CD14-positive monocyte (primary cell): ENCODE measurements at regions not wholly inside any gene's neighbourhood (a gene's known extent, or its start where the extent isn't known, plus 50 kb on each side); places are given as distances from the start of the nearest gene placed in this dataset.

ENCODE experiments used
- DNase-seq, 3 donors: peaks; one replicate each; pipeline ENCODE4 v3.0.0-alpha.2; 2011 to 2022
- H2AFZ ChIP-seq: 2 replicates; pipeline ENCODE4 v1.6.0; 2012; ENCODE audit warnings: mild to moderate bottlenecking, low read depth, low read length, inconsistent platforms; ENCODE audit not compliant: insufficient read depth, poor library complexity, severe bottlenecking
- H3K27ac ChIP-seq, 2 donors: 1 replicate in 1 of 2; 2 replicates in 1 of 2; pipeline ENCODE4 v1.5.1; 2012 to 2013; ENCODE audit warnings: low read length in 2 of 2, control low read depth in 1 of 2, inconsistent platforms in 1 of 2, low read depth in 1 of 2, mild to moderate bottlenecking in 1 of 2
- H3K27me3 ChIP-seq, 2 donors: one replicate each; pipeline versions ENCODE4 v1.6.0 to v1.6.1; 2011 to 2013; ENCODE audit warnings: low read length in 2 of 2; ENCODE audit not compliant: control insufficient read depth in 2 of 2, insufficient read depth in 2 of 2
- H3K36me3 ChIP-seq, 2 donors: replicated peaks in 1 of 2; 1 replicate in 1 of 2; 2 replicates in 1 of 2; pipeline versions ENCODE4 v1.5.1 to v1.6.1; 2012 to 2013; ENCODE audit warnings: low read length in 2 of 2, control low read depth in 1 of 2, inconsistent platforms in 1 of 2, mild to moderate bottlenecking in 1 of 2; ENCODE audit not compliant: insufficient read depth in 2 of 2, control insufficient read depth in 1 of 2
- H3K4me1 ChIP-seq, 2 donors: 1 replicate in 1 of 2; 2 replicates in 1 of 2; pipeline versions ENCODE4 v1.5.1 to v1.6.1; 2012 to 2013; ENCODE audit warnings: low read length in 2 of 2, control low read depth in 1 of 2, inconsistent platforms in 1 of 2, mild to moderate bottlenecking in 1 of 2, moderate library complexity in 1 of 2; ENCODE audit not compliant: insufficient read depth in 2 of 2, control insufficient read depth in 1 of 2
- H3K4me2 ChIP-seq: replicated peaks from 2 replicates; pipeline ENCODE3; 2012; ENCODE audit warnings: low read length, moderate library complexity, mild to moderate bottlenecking; ENCODE audit not compliant: poor library complexity, severe bottlenecking; ENCODE audit errors: extremely low read depth
- H3K4me3 ChIP-seq, 3 experiments: fragments of 200-600 bp in 1 of 3; sonication (generic) in 1 of 3; replicated peaks in 1 of 3; 1 replicate in 2 of 3; 2 replicates in 1 of 3; pipeline ENCODE4 v1.5.1; 2011 to 2013; ENCODE audit warnings: low read length in 3 of 3, mild to moderate bottlenecking in 3 of 3, control low read depth in 2 of 3, low read depth in 2 of 3, inconsistent platforms in 1 of 3, moderate library complexity in 1 of 3
- H3K79me2 ChIP-seq: 2 replicates; pipeline ENCODE4 v1.6.0; 2012; ENCODE audit warnings: mild to moderate bottlenecking, control low read depth, inconsistent platforms, low read length, moderate library complexity; ENCODE audit not compliant: insufficient read depth
- H3K9ac ChIP-seq: 2 replicates; pipeline ENCODE4 v1.6.0; 2017; ENCODE audit warnings: low read length, mild to moderate bottlenecking; ENCODE audit not compliant: insufficient read depth, poor library complexity, severe bottlenecking
- H3K9me3 ChIP-seq, 2 donors: replicated peaks in 1 of 2; 1 replicate in 1 of 2; 2 replicates in 1 of 2; pipeline versions ENCODE4 v1.5.1 to v1.6.1; 2012 to 2013; ENCODE audit warnings: low read length in 2 of 2, control low read depth in 1 of 2; ENCODE audit not compliant: control insufficient read depth in 1 of 2, insufficient read depth in 1 of 2
- H4K20me1 ChIP-seq: 2 replicates; pipeline ENCODE4 v1.6.0; 2012; ENCODE audit warnings: mild to moderate bottlenecking, low read length, control low read depth, moderate library complexity; ENCODE audit not compliant: insufficient read depth
- H3K27ac Mint-ChIP-seq, 7 donors: one replicate each; pipeline ENCODE4 v1.8.0; 2020; ENCODE audit warnings: mild to moderate bottlenecking in 7 of 7, mixed read lengths in 7 of 7, moderate library complexity in 6 of 7, inconsistent platforms in 2 of 7
- H3K27me3 Mint-ChIP-seq, 3 donors: one replicate each; pipeline ENCODE4 v1.8.0; 2021 to 2022; ENCODE audit warnings: low read depth in 3 of 3, mild to moderate bottlenecking in 3 of 3, mixed read lengths in 3 of 3, moderate library complexity in 3 of 3, inconsistent platforms in 1 of 3
- H3K36me3 Mint-ChIP-seq, 2 donors: one replicate each; pipeline ENCODE4 v1.8.0; 2020; ENCODE audit warnings: mixed read lengths in 2 of 2, inconsistent platforms in 1 of 2, mild to moderate bottlenecking in 1 of 2
- H3K4me1 Mint-ChIP-seq: one replicate; pipeline ENCODE4 v1.8.0; 2020; ENCODE audit warnings: mild to moderate bottlenecking, mixed read lengths
- H3K4me3 Mint-ChIP-seq, 2 donors: one replicate each; pipeline ENCODE4 v1.8.0; 2020; ENCODE audit warnings: mild to moderate bottlenecking in 2 of 2, mixed read lengths in 2 of 2, moderate library complexity in 1 of 2
- H3K9me3 Mint-ChIP-seq, 7 donors: one replicate each; pipeline ENCODE4 v1.8.0; 2020 to 2022; ENCODE audit warnings: mixed read lengths in 7 of 7, mild to moderate bottlenecking in 6 of 7, moderate library complexity in 6 of 7, inconsistent platforms in 2 of 7
- CTCF ChIP-seq: fragments of 200-600 bp; IDR thresholded peaks from one replicate; pipeline ENCODE4 v1.8.0; 2022; ENCODE audit warnings: antibody characterized with exemption, mild to moderate bottlenecking
- WGBS: methylation state at CpG from one replicate; pipeline ENCODE4 v1.1.5; 2013; ENCODE audit warnings: missing lambda C conversion rate; ENCODE audit not compliant: insufficient coverage; 5-methylcytosine and 5-hydroxymethylcytosine counted together
- intact Hi-C, 2 donors: fragments of 100-400 bp; cut with micrococcal nuclease; formaldehyde crosslinking; loops; one replicate each; pipeline versions ENCODE4 v1.15.0 to v1.15.1; 2023

- H3K36me3 Mint-ChIP-seq, result no peaks in the 10 kb centered on the region
- no CpG with 5 or more reads among the region's 4 CpGs for WGBS
- no peaks in the 10 kb centered on the region for H3K79me2 ChIP-seq
Measured at GRCh38 chr12:127970491-127970890, 296.5 kb upstream of the TMEM132C start.

GRCh38 chr12:127980585-127980984, 286.4 kb upstream of the TMEM132C start:
- no peak overlapping the region for H3K4me3 Mint-ChIP-seq
- no peaks in the 10 kb centered on the region for H3K36me3 ChIP-seq
- H3K9me3 ChIP-seq, result peaks cover 0 to 17% of the 10 kb centered on the region in 2 donors
- H3K4me3 ChIP-seq, result no peak overlapping the region
- no peak overlapping the region for H3K27ac ChIP-seq
- H3K4me1 ChIP-seq, result no peaks in the 10 kb centered on the region
- H3K9ac ChIP-seq, result no peak overlapping the region
- no peak for TF ChIP-seq CTCF
- no peaks in the 10 kb centered on the region for H3K36me3 Mint-ChIP-seq
- no peaks in the 10 kb centered on the region for H3K27me3 ChIP-seq
- H2AFZ ChIP-seq, result no peak overlapping the region
- H4K20me1 ChIP-seq, result no peaks in the 10 kb centered on the region
- intact Hi-C loops, result no loop called here
- H3K9me3 Mint-ChIP-seq, result peaks cover 3 to 16% (median 14%) of the 10 kb centered on the region in 7 donors
- no peak for DNase-seq
- H3K79me2 ChIP-seq, result no peaks in the 10 kb centered on the region
- WGBS, result 75% methylated on average over 3 of the region's 4 CpGs
- peaks cover 0 to 3% (median 2%) of the 10 kb centered on the region in 3 donors for H3K27me3 Mint-ChIP-seq
- no peak overlapping the region for H3K4me2 ChIP-seq
- H3K4me1 Mint-ChIP-seq, result no peaks in the 10 kb centered on the region
- H3K27ac Mint-ChIP-seq, result no peak overlapping the region

More at GRCh38 chr12:127970491-127970890, 296.5 kb upstream of the TMEM132C start:
- intact Hi-C loops, result no loop called here
- Histone ChIP-seq H3K4me1 (no peaks in the 10 kb centered on the region), H3K27me3 (no peaks in the 10 kb centered on the region), H2AFZ (no peak overlapping the region), H3K4me3 (no peak overlapping the region), H3K9me3 (peaks cover 8 to 12% of the 10 kb centered on the region in 2 donors), H4K20me1 (no peaks in the 10 kb centered on the region), H3K27ac (no peak overlapping the region), H3K4me2 (no peak overlapping the region), H3K9ac (no peak overlapping the region), H3K36me3 (no peaks in the 10 kb centered on the region)
- DNase-seq, result no peak
- no peak for TF ChIP-seq CTCF
- Mint-ChIP-seq H3K9me3 (peaks cover 2 to 16% (median 11%) of the 10 kb centered on the region in 7 donors), H3K4me3 (no peak overlapping the region), H3K27me3 (peaks cover 0 to 3% (median 0%) of the 10 kb centered on the region in 3 donors), H3K27ac (no peak overlapping the region), H3K4me1 (no peaks in the 10 kb centered on the region)
